HS-5 (cell line): ENCODE measurements at regions not wholly inside any gene's neighbourhood (a gene's known extent, or its start where the extent isn't known, plus 50 kb on each side); places are given as distances from the start of the nearest gene placed in this dataset.

Experiments
- DNase-seq: peaks from one replicate; pipeline ENCODE4 v3.0.0-alpha.2; 2012; ENCODE audit warnings: low read depth

- DNase-seq = no peak
Observed at GRCh38 chr10:36301539-36301938, 659.4 kb upstream of the FZD8 start.

DNA sequence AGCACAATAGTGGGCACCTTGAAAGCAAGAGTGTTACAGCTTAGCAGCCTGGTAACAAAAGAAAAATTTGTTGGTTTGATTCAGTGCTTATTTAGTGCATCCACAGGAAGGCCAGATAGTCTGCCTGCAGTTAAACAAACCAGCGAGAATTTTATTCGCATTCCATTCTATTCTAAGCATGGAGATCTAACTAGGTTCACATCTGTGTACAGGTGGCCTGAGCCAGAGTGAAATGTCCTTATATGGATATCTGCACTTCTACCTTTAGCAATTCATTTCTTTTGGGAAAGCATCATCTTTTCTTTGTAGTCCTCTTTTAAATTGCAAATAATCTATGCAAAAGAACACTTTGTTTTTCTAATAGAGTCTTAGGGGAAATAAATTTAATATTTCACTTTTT, 659.0 kb upstream of the FZD8 start:
- DNase-seq = no peak

GRCh38 chr10:36283827-36284226, 641.7 kb upstream of the FZD8 start:
- DNase-seq = no peak

- DNase-seq = no peak
Observed at GRCh38 chr10:36281831-36282331, 639.8 kb upstream of the FZD8 start.

DNA sequence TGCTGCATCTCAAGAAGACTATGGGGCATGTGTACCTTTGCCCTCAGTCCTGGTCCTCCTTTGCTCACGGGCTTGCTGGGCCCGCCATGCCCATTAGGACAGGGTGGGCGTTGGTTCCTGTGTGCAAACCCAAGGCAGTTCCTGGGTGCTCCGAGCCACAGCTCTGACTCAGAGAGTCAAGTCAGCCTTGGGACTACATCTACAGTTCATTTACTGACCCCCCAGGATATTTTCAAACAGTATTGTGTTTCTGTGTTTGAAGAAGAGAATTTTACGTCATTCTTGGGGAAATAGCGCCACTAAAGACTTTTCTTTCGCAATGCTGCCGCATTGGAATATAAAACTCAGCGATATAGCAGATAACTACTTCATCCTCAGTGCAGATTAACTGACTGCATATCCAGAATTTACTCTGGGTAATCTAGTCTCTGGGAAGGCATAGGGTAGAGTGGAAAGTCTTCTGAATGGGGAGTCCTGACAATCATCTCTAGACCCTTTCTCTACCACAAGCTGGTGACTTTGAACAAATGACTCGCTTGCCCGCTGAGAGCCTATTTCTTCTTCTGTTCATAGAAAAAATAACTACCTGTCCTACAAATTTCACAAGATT, 638.9 kb upstream of the FZD8 start:
- DNase-seq = no peak

DNA sequence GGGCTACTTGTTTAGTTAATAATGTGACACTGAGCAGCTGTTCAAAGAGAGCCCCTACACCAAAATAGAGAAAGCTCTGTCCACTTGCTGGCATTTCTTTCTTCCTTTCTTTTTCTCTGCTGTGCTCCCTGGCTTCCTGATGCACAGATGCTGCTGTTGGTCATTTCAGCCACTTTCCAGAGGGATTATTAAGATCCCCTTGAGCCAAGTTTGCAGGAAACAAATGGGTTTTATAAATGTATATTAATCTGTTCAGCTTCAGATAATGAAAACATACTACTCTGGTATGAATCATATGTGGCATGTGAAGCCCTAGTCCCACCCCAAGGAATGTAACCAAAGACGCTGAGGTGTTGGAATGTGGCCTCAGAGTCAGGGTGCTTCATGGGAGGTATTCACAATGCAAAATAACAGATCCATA, 638.2 kb upstream of the FZD8 start:
- DNase-seq = no peak

DNA sequence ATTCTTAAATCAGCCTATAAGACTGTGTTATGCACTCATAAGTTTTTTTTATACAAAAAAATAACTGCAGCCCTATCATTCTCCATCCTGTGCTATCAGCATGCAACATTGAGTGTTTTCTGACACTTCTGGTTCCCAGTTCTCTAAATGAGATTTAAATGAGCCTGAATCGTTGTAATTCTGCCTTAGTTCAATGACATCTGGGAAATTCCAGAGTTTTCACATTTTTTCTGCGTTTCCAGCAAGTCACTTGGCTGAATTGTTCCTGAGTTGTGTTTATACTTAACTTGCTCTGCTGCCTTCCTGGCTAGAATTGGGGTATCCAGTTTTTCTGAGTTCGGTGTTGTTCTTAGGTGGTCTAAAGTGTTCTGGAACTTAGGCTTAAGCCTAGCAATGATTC, 636.1 kb upstream of the FZD8 start:
- DNase-seq = no peak

- DNase-seq = no peak
Observed at GRCh38 chr10:36277459-36277858, 635.4 kb upstream of the FZD8 start.

DNA sequence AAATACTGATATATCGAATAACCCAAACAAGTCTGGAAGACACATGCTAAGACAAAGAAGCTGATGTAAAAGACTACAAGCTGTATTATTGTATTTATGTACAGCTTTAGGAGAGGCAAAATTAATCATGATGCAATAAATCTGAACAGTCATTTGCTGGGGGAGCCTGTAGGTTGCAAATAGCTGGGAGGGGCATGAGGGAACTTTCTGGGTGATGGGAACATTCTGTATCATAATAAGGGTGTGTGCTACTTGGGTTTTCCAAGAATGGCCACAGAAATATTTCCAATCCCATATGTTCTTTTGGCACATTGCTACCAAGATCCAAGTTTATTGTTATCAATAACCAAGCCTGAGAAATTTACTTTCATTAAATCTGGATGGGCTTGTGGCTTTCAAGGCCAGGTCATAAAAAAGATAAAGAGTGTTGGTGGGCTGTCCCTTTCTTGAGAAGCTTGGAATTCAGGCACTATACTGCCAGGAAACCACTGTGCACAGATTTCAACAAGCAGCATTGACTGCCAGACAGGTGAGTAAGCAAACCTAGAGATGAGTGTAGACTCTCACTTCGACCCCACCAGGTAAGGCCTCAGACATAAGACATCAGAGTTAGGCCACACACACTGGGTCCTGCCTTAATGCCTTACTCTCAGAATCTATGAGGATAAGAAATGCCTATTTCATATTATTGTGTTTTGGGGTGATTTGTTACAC, 629.7 kb upstream of the FZD8 start:
- DNase-seq = no peak

DNA sequence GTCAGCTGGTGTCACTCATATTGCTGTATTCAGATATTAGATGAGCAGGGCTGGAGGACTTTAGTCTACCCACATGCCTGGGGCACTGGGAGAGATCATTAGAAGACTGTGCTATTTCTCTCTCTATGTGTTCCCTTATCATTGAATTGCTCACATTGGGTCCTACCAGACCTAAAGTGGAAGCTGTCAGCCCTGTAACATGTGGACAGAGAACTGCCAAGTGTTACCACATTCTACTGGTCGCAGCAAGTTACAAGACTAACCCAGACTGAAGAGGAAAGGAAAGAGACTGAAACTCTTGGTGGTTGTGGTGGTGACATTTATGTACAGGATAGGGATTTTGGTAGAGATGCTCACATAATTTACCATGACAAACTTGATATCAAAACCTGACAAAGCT, 627.1 kb upstream of the FZD8 start:
- DNase-seq = no peak

- DNase-seq = no peak
Observed at GRCh38 chr10:36266923-36267322, 624.8 kb upstream of the FZD8 start.

GRCh38 chr10:36265741-36266140, 623.6 kb upstream of the FZD8 start:
- no peak for DNase-seq

- no peak for DNase-seq
Observed at GRCh38 chr10:36263871-36264270, 621.8 kb upstream of the FZD8 start.

GRCh38 chr10:36256948-36257356, 614.9 kb upstream of the FZD8 start:
- DNase-seq = no peak

DNA sequence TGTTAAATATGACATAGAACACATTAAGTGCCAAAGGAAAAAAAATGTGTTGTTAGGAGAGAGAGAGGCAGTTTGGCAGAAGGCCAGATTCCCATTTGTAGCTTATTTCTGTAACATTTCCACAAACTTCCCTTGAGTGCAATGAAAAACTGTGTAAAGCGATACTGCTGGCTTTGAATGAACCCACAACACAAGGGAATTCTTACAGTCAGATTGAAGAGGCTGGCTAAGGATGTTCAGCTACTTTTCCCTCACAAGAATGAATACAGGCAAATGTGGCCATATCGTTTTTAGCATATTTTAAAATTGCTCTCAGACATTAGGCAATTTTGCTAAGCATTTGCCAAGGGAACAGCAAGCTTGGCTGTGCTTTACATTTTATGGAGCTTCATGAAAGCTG, 614.1 kb upstream of the FZD8 start:
- no peak for DNase-seq

GRCh38 chr10:36254199-36254598, 612.1 kb upstream of the FZD8 start:
- no peak for DNase-seq

DNA sequence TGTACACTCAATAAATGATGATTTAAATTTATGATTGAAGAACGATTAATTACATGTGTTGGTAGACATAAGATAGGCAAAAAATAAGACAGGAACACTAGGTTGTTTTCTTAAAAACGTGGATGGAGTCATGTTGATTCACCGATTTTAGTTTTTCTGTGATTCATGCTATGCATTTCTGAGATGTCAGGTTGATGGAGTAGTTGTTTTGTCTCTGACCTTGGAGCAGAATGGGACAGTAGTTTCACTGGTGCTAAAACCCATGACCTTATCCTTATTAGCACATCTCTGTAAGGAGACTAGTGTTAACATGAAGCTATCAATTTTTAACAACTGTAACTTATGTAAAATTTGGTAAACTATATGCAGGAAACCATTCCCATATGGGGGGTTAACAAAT, 611.6 kb upstream of the FZD8 start:
- DNase-seq = no peak

GRCh38 chr10:36251068-36251467, 609.0 kb upstream of the FZD8 start:
- DNase-seq = no peak

DNA sequence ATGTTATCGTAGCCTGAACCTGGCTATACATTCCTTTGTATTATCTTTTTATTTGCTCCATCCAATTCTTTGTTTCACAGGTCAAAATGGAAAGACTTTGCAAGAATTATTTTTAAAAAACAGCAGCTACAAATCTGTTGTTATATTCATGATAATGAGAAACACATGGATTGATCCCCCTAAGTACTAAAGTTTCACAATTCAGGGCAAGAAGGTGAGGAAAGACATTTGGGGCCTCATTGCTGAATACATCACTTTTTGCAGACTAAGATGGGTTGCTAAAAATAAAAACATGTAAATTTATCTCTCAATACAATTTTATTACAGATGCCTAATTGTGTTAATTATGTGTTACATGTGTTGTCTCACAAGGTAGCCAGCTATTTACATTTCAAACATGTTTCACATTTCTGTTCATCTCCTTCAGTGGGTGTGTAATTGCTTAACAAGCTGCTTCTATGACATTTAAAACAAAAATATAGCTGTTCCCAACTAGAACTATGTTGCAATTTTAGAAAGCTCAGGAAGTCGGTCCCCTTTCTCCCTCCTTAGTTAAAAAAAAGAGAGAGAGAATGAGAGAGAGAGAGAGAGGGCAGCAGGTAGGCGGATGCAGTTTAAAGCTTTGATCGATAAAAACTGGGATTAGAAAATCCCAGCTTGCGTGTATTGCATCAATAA, 606.3 kb upstream of the FZD8 start:
- no peak for DNase-seq

- no peak for DNase-seq
Observed at GRCh38 chr10:36247478-36247877, 605.4 kb upstream of the FZD8 start.

DNA sequence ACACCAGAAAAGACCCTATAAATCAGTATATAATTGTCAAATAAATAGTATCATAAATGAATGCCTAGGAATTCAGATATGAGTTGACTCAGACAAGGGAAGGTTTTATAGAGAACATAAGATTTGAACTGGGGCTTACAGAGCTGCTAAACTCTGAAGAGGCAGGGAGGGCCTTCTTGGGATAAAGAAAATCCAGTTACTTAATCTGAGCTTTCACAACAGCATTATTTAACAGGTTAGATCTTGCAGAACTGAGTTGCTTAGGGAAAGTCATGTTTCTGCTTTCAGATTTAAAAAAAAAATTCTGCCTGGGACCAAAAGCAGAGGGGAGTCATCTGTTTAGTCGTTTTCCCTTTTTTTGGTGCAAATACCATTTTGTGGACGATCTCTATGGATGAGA, 594.8 kb upstream of the FZD8 start:
- DNase-seq = no peak

DNA sequence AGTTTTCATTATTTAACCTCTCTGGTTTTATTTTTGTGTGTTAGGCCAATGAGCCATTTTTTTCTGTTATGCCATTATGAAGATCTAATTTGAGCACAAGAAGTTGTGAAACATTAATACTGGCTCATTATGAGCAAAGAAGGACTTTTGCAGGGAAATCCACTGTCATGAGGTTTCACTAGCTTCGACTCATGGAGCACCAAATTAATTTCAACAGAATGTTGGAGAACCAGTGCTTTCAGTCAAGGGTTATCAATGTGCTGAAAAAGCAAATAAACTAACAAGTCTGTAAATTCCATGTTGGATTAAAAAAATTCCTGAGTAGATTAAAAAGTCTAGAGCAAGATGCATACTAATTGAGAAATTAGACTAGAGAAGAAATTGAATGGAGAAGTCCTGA, 594.2 kb upstream of the FZD8 start:
- no peak for DNase-seq

DNA sequence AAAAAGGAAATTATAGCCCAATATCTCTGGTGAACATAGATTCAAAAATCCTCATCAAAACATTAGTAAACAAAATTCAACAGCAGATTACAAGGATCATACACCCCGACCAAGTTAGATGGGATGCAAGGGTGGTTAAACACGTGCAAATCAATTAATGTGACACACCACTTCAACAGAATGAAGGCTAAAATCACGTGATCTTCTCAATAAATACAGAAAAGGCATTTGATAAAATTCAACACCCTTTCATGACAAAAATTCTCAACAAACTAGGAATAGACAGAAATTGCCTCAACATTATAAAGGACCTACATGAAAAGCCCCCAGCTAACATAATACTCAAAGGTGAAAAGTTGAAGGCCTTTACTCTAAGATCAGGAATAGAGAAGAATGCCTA, 590.8 kb upstream of the FZD8 start:
- DNase-seq = no peak
